Panc1 (cell line): ENCODE measurements at regions not wholly inside any gene's neighbourhood (a gene's known extent, or its start where the extent isn't known, plus 50 kb on each side); places are given as distances from the start of the nearest gene placed in this dataset.

Source experiments
- CTCF ChIP-seq: fragments of 450-650 bp; IDR thresholded peaks from 2 replicates; pipeline ENCODE4 v1.5.1; 2017; ENCODE audit warnings: mild to moderate bottlenecking
- POLR2AphosphoS5 ChIP-seq: IDR thresholded peaks from 2 replicates; pipeline ENCODE4 v1.6.1; 2012; ENCODE audit warnings: mild to moderate bottlenecking, low read depth, low read length, moderate library complexity
- TCF7L2 ChIP-seq: IDR thresholded peaks from 2 replicates; pipeline ENCODE4 v1.6.1; 2011; ENCODE audit warnings: mild to moderate bottlenecking, low read depth, low read length, inconsistent platforms

GRCh38 chr15:62377736-62378480 lies 212.8 kb upstream of the C2CD4B start:
- no peak for TF ChIP-seq CTCF
- TF ChIP-seq TCF7L2, result no peak
- no peak for TF ChIP-seq POLR2AphosphoS5
